ENCODE measurements at regions not wholly inside any gene's neighbourhood (a gene's known extent, or its start where the extent isn't known, plus 50 kb on each side); places are given as distances from the start of the nearest gene placed in this dataset.

DNA sequence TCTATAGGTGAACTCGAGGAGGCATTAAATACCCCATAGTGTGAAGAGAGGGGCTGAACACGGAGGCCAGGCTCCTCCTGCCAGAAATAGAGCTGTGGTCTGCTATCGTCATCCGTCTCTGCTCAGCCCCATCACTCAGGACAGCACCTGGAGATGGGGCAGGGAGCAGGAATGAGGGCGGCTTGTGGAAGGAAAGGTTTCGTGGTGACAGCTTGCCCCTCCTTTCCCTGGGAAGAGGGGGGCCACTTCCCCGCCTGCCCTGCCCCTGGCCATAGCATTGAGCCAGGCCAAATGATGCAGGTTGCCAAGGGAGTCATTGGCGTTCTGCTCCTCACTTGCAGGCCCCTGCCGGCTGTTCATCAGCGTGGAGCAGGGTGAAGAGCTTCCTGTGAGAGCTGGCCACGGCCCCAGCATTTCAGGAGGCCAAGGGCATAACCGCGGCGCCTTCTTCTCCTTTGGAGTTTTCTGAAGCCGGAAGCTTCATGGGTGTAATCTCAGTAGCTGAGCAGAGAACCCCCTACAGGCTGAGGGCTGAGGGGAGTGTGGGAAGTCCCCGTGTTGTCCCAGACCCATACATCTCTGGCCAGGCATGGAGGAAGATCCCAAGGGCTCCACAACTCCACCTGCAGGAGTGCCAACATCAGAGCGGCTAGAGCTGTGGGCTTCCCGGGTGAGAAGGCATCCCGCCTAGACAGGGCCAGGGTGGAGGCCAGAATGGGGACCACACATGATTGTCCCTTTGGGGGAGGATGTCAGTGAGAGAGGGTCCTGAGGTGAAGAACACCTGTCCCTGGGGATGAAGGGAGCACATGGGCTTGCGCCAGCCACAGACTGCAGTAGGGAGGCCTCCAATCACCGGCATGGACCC lies 112.5 kb upstream of the GLI2 start:
- TF ChIP-seq, protein P1, sequence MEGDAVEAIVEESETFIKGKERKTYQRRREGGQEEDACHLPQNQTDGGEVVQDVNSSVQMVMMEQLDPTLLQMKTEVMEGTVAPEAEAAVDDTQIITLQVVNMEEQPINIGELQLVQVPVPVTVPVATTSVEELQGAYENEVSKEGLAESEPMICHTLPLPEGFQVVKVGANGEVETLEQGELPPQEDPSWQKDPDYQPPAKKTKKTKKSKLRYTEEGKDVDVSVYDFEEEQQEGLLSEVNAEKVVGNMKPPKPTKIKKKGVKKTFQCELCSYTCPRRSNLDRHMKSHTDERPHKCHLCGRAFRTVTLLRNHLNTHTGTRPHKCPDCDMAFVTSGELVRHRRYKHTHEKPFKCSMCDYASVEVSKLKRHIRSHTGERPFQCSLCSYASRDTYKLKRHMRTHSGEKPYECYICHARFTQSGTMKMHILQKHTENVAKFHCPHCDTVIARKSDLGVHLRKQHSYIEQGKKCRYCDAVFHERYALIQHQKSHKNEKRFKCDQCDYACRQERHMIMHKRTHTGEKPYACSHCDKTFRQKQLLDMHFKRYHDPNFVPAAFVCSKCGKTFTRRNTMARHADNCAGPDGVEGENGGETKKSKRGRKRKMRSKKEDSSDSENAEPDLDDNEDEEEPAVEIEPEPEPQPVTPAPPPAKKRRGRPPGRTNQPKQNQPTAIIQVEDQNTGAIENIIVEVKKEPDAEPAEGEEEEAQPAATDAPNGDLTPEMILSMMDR (IDR thresholded peaks at IDR 0.05; ENCODE audit: low read depth, low read length, missing control alignments), result no peak
- no peak for DNase-seq (ENCODE audit: extremely low read depth, low read depth)
- no peak overlapping the region for H3K4me3 ChIP-seq (replicated peaks; ENCODE audit: low read depth, low read length)

GRCh38 chr2:120624061-120624737 lies 111.5 kb upstream of the GLI2 start:
- DNase-seq (ENCODE audit: extremely low read depth, low read depth), result no peak
- no peak overlapping the region for H3K4me3 ChIP-seq (replicated peaks; ENCODE audit: low read depth, low read length)
- TF ChIP-seq, protein P1 (IDR thresholded peaks at IDR 0.05; ENCODE audit: low read depth, low read length, missing control alignments), result no peak

- no peak for DNase-seq (ENCODE audit: extremely low read depth, low read depth)
- no peak overlapping the region for H3K4me3 ChIP-seq (replicated peaks; ENCODE audit: low read depth, low read length)
Observed at GRCh38 chr2:120624738-120625446, 110.8 kb upstream of the GLI2 start.

DNA sequence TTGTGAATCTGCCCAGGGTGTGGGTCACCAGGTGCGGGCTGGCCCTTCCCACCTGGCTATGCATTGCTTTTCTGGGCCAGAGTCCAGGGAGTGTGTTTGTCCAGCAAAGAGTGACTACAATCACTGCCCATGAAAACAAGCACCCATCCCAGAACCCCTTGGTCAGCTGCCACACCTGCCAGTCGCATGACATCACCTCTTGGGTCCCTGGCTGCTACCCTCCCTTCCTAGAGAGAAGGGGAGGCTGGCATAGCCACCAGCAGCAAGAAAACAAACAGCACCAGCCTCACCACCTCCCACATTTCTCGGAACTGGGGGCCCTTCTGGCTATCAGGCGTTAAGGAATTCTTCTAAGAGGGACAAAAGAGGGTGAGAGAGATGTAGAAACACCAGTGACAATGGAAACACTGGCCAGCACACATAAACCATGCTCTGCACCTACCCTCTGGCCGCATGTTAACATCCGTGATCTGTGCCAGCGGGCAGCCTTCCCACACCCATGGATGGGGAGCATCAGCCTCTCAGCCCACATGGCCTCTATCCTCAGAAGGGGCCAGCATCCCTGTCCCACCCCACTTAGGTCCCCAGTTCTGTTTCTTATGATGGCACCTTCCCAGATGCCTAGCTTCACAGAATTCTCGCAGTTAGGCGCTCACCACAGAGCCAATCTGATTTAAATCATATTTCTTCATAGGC lies 109.7 kb upstream of the GLI2 start:
- TF ChIP-seq, protein P1 (IDR thresholded peaks at IDR 0.05; ENCODE audit: low read depth, low read length, missing control alignments), result no peak

More at GRCh38 chr2:120624738-120625446, 110.8 kb upstream of the GLI2 start:
- TF ChIP-seq, protein P1 (IDR thresholded peaks at IDR 0.05; ENCODE audit: low read depth, low read length, missing control alignments), result no peak

GRCh38 chr2:120626566-120626965 lies 109.1 kb upstream of the GLI2 start:
- no peak overlapping the region for H3K4me3 ChIP-seq (replicated peaks; ENCODE audit: low read depth, low read length)
- TF ChIP-seq, protein P1 (IDR thresholded peaks at IDR 0.05; ENCODE audit: low read depth, low read length, missing control alignments), result no peak
- DNase-seq (ENCODE audit: extremely low read depth, low read depth), result no peak

More for the DNA sequence above, 109.7 kb upstream of the GLI2 start:
- DNase-seq (ENCODE audit: extremely low read depth, low read depth), result no peak
- no peak overlapping the region for H3K4me3 ChIP-seq (replicated peaks; ENCODE audit: low read depth, low read length)

DNA sequence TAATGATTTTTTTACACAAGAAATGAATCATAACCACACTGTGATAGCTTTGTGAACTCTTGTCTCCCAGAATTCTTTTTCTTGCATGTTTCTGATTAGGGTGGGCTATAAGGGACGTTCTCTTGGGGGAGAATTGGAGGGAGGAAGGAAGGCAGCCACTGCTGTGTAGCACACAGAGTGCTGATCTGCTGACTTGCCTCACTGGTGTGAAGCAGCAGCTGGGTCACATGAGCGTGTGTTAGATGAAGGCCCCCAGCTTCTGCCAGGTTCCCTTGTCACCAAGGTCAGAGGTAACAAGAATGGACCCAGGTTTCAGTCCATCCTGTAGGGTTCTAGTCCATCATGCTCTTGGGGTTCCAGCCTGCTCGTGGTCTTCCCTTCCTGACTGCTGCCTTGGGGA lies 107.4 kb upstream of the GLI2 start:
- TF ChIP-seq, protein P1 (IDR thresholded peaks at IDR 0.05; ENCODE audit: low read depth, low read length, missing control alignments), result no peak
- DNase-seq (ENCODE audit: extremely low read depth, low read depth), result no peak
- H3K4me3 ChIP-seq (replicated peaks; ENCODE audit: low read depth, low read length), result no peak overlapping the region

Measured in HFF-Myc (cell line).